Hindlimb muscle (tissue), 1 donor: ENCODE measurements at regions not wholly inside any gene's neighbourhood (a gene's known extent, or its start where the extent isn't known, plus 50 kb on each side); places are given as distances from the start of the nearest gene placed in this dataset.

ENCODE experiments used
- DNase-seq: peaks from one replicate; pipeline ENCODE4 v3.0.0-alpha.2; 2013

GRCh38 chr5:173557123-173557903 is 59.1 kb downstream of the BOD1 start:
- DNase-seq = peak; percentile 20

- DNase-seq = no peak
These were observed 60.1 kb downstream of the BOD1 start for GRCh38 chr5:173556142-173557028.

- no peak for DNase-seq
These were observed 61.3 kb downstream of the BOD1 start for GRCh38 chr5:173554989-173555705.

- DNase-seq = no peak
These were observed 62.2 kb downstream of the BOD1 start for GRCh38 chr5:173554038-173554955.

GRCh38 chr5:173550641-173551040 is 65.8 kb downstream of the BOD1 start:
- no peak for DNase-seq

- no peak for DNase-seq
These were observed 66.8 kb downstream of the BOD1 start for GRCh38 chr5:173549644-173550043.

GRCh38 chr5:173547579-173547978 is 68.9 kb downstream of the BOD1 start:
- no peak for DNase-seq

- no peak for DNase-seq
These were observed 73.5 kb downstream of the BOD1 start for GRCh38 chr5:173542964-173543363.

GRCh38 chr5:173542159-173542558 is 74.3 kb downstream of the BOD1 start:
- DNase-seq = no peak

GRCh38 chr5:173538654-173539053 is 77.8 kb downstream of the BOD1 start:
- no peak for DNase-seq

GRCh38 chr5:173538018-173538417 is 78.4 kb downstream of the BOD1 start:
- no peak for DNase-seq

- DNase-seq = no peak
These were observed 79.2 kb downstream of the BOD1 start for GRCh38 chr5:173537228-173537627.

- DNase-seq = no peak
These were observed 80.3 kb downstream of the BOD1 start for GRCh38 chr5:173535976-173536639.

GRCh38 chr5:173535166-173535975 is 81.1 kb downstream of the BOD1 start:
- DNase-seq = no peak

- no peak for DNase-seq
These were observed 81.8 kb downstream of the BOD1 start for GRCh38 chr5:173534664-173535063.

- no peak for DNase-seq
These were observed 82.4 kb downstream of the BOD1 start for GRCh38 chr5:173534031-173534430.

- no peak for DNase-seq
These were observed 83.7 kb downstream of the BOD1 start for GRCh38 chr5:173532689-173533250.

GRCh38 chr5:173531863-173532262 is 84.6 kb downstream of the BOD1 start:
- no peak for DNase-seq

GRCh38 chr5:173530547-173530946 is 85.9 kb downstream of the BOD1 start:
- DNase-seq = no peak

GRCh38 chr5:173529861-173530260 is 86.6 kb downstream of the BOD1 start:
- DNase-seq = no peak
